Endothelial cell of umbilical vein (primary cell): ENCODE measurements at regions not wholly inside any gene's neighbourhood (a gene's known extent, or its start where the extent isn't known, plus 50 kb on each side); places are given as distances from the start of the nearest gene placed in this dataset.

ENCODE experiments used
- BruUV-seq: library from RNA; stranded (reverse); fragments of 400-500 nt; replicated peaks from 2 replicates; lab custom pipeline; 2021; lab: Mats Ljungman, UMichigan
- CTCF ChIA-PET: fragments of 300-600, 350-600 bp; sonication (Branson Sonifier 250); formaldehyde crosslinking; loops from one replicate; lab custom pipeline; 2021; ENCODE audit warnings: antibody characterized with exemption, inconsistent platforms; lab: Charles Lee
- POLR2A ChIA-PET: fragments of 300-600, 350-600 bp; sonication (Branson Sonifier 250); formaldehyde crosslinking; loops from one replicate; lab custom pipeline; 2021; ENCODE audit warnings: antibody characterized with exemption, inconsistent platforms; lab: Charles Lee
- DNase-seq: peaks from one replicate; pipeline ENCODE4 v3.0.0-alpha.2; 2011; ENCODE audit warnings: low read depth, low spot score
- FAIRE-seq: peaks from 2 replicates; lab custom pipeline; 2011; peaks lifted over from hg19 to GRCh38; lab: Jason Lieb, UNC
- H2AFZ ChIP-seq: 2 replicates; pipeline ENCODE4 v1.6.0; 2012; ENCODE audit warnings: low read depth, low read length, control low read depth, inconsistent platforms
- H3K27ac ChIP-seq: 2 replicates; pipeline ENCODE4 v1.5.1; 2011; ENCODE audit warnings: low read depth, mild to moderate bottlenecking, control low read depth, low read length, moderate library complexity; ENCODE audit not compliant: insufficient read depth
- H3K27me3 ChIP-seq, 2 experiments: 2 replicates each; pipeline versions ENCODE4 v1.6.0 to v1.6.1; 2011; ENCODE audit warnings: low read length in 2 of 2, mixed read lengths in 1 of 2; ENCODE audit not compliant: control insufficient read depth in 2 of 2, insufficient read depth in 2 of 2
- H3K36me3 ChIP-seq, 2 experiments: 2 replicates in 1 of 2; 3 replicates in 1 of 2; pipeline ENCODE4 v1.5.1; 2011; ENCODE audit warnings: low read length in 2 of 2, mild to moderate bottlenecking in 1 of 2, moderate library complexity in 1 of 2; ENCODE audit not compliant: control insufficient read depth in 2 of 2, insufficient read depth in 2 of 2; ENCODE audit errors: extremely low read depth in 1 of 2
- H3K4me1 ChIP-seq: 3 replicates; pipeline ENCODE4 v1.5.1; 2011; ENCODE audit warnings: mild to moderate bottlenecking, low read length; ENCODE audit not compliant: control insufficient read depth, insufficient read depth; ENCODE audit errors: extremely low read depth
- H3K4me2 ChIP-seq: 2 replicates; pipeline ENCODE4 v1.6.1; 2011; ENCODE audit warnings: low read length, control low read depth, mixed read lengths; ENCODE audit not compliant: insufficient read depth
- H3K4me3 ChIP-seq, 3 experiments: fragments of 200-600 bp in 1 of 3; sonication (generic), shearing (Covaris generic) in 1 of 3; replicated peaks in 1 of 3; 2 replicates each; pipeline ENCODE4 v1.5.1; 2011 to 2016; ENCODE audit warnings: control low read depth in 3 of 3, low read length in 3 of 3, mild to moderate bottlenecking in 2 of 3, inconsistent platforms in 1 of 3, low read depth in 1 of 3, moderate library complexity in 1 of 3; ENCODE audit not compliant: insufficient read depth in 1 of 3
- H3K79me2 ChIP-seq: 2 replicates; pipeline ENCODE4 v1.6.0; 2012; ENCODE audit warnings: low read length, inconsistent platforms; ENCODE audit not compliant: control insufficient read depth, insufficient read depth
- H3K9ac ChIP-seq: replicated peaks from 2 replicates; pipeline ENCODE3; 2011; ENCODE audit warnings: low read length, control low read depth; ENCODE audit not compliant: insufficient read depth; ENCODE audit errors: extremely low read depth
- H3K9me1 ChIP-seq: replicated peaks from 3 replicates; pipeline ENCODE4 v1.6.0; 2011; ENCODE audit warnings: mild to moderate bottlenecking, low read length; ENCODE audit not compliant: control insufficient read depth, insufficient read depth; ENCODE audit errors: extremely low read depth
- H3K9me3 ChIP-seq: replicated peaks from 2 replicates; pipeline ENCODE4 v1.5.1; 2012; ENCODE audit warnings: low read length, inconsistent platforms; ENCODE audit not compliant: control insufficient read depth, insufficient read depth
- H4K20me1 ChIP-seq: replicated peaks from 2 replicates; pipeline ENCODE3; 2011; ENCODE audit warnings: mild to moderate bottlenecking, low read length; ENCODE audit not compliant: control insufficient read depth, insufficient read depth; ENCODE audit errors: extremely low read depth
- EZH2 ChIP-seq: IDR thresholded peaks from 2 replicates; pipeline ENCODE4 v1.6.1; 2012; ENCODE audit warnings: borderline replicate concordance, low read depth, mild to moderate bottlenecking, moderate library complexity, low read length, inconsistent platforms; ENCODE audit not compliant: severe bottlenecking
- FOS ChIP-seq: IDR thresholded peaks from 2 replicates; pipeline ENCODE4 v1.6.1; 2011; ENCODE audit warnings: mild to moderate bottlenecking, low read length, moderate library complexity, borderline replicate concordance; ENCODE audit not compliant: insufficient read depth
- GATA2 ChIP-seq: IDR thresholded peaks from 2 replicates; pipeline ENCODE4 v1.7.0; 2011; ENCODE audit warnings: low read depth, mild to moderate bottlenecking, moderate library complexity, mixed read lengths, low read length; ENCODE audit not compliant: insufficient read length, insufficient read depth
- JUN ChIP-seq: IDR thresholded peaks from 2 replicates; pipeline ENCODE4 v1.6.1; 2011; ENCODE audit warnings: borderline replicate concordance, low read depth; ENCODE audit not compliant: insufficient read length, insufficient read depth
- MYC ChIP-seq: IDR thresholded peaks from one replicate; pipeline ENCODE4 v1.6.1; 2011; ENCODE audit warnings: mild to moderate bottlenecking, low read depth, low read length
- POLR2A ChIP-seq: IDR thresholded peaks from 2 replicates; pipeline ENCODE4 v1.6.1; 2012; ENCODE audit warnings: low read depth, mild to moderate bottlenecking, control low read depth, low read length
- POLR2AphosphoS5 ChIP-seq: IDR thresholded peaks from 2 replicates; pipeline ENCODE4 v1.6.1; 2012; ENCODE audit warnings: low read depth, mild to moderate bottlenecking, control low read depth, low read length, moderate library complexity; ENCODE audit not compliant: insufficient read depth
- dilution Hi-C: fragments of 300-500 bp; cut with MboI; formaldehyde crosslinking; loops from one replicate; pipeline ENCODE4 v1.15.0; 2019; ENCODE audit warnings: low sequenced_read_pairs; ENCODE audit not compliant: extremely low pct_ligation_motif_present
- intact Hi-C: fragments of 100-400 bp; cut with micrococcal nuclease; formaldehyde crosslinking; loops from one replicate; pipeline ENCODE4 v1.10.0; 2022
- TF ChIP-seq, protein P1 (sequence below), 2 donors: IDR thresholded peaks; 1 replicate in 1 of 2; 2 replicates in 1 of 2; pipeline ENCODE4 v1.5.1; 2011; ENCODE audit warnings: low read length in 2 of 2, mild to moderate bottlenecking in 2 of 2, moderate library complexity in 2 of 2, control low read depth in 1 of 2, inconsistent platforms in 1 of 2, low read depth in 1 of 2; ENCODE audit not compliant: insufficient read depth in 1 of 2; ENCODE audit errors: extremely low read depth in 1 of 2
- TF ChIP-seq, protein P2 (sequence below): IDR thresholded peaks from 2 replicates; pipeline ENCODE4 v1.6.1; 2011; ENCODE audit not compliant: insufficient read depth, insufficient read length

DNA sequence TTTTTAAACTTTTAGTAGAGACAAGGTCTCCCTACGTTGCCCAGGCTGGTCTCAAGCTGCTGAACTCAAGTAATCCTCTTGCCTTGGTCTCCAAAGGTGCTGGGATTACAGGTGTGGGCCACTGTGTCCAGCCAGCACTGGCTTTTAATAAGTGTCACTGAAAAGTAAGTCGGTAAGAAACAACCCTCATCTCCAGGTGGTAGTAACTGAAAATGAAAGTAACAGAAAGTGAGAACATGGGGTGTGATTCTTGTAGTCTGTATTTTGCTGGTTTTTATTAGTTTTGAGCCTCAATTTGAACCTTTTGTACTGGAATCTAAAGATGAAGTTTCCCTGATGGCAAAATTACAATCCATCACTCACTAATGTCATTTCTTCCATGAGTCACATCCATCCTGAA, 238.1 kb upstream of the AGA start:
- Histone ChIP-seq H3K4me3 (no peak overlapping the region), H3K27me3 (no peaks in the 10 kb centered on the region), H3K9me1 (no peaks in the 10 kb centered on the region), H3K4me2 (no peak overlapping the region), H3K36me3 (no peaks in the 10 kb centered on the region), H3K9me3 (no peaks in the 10 kb centered on the region), H2AFZ (no peak overlapping the region), H3K79me2 (no peaks in the 10 kb centered on the region), H3K9ac (no peak overlapping the region), H3K27ac (no peak overlapping the region), H4K20me1 (no peaks in the 10 kb centered on the region), H3K4me1 (no peaks in the 10 kb centered on the region)
- no peak for TF ChIP-seq GATA2
- TF ChIP-seq, protein P1, sequence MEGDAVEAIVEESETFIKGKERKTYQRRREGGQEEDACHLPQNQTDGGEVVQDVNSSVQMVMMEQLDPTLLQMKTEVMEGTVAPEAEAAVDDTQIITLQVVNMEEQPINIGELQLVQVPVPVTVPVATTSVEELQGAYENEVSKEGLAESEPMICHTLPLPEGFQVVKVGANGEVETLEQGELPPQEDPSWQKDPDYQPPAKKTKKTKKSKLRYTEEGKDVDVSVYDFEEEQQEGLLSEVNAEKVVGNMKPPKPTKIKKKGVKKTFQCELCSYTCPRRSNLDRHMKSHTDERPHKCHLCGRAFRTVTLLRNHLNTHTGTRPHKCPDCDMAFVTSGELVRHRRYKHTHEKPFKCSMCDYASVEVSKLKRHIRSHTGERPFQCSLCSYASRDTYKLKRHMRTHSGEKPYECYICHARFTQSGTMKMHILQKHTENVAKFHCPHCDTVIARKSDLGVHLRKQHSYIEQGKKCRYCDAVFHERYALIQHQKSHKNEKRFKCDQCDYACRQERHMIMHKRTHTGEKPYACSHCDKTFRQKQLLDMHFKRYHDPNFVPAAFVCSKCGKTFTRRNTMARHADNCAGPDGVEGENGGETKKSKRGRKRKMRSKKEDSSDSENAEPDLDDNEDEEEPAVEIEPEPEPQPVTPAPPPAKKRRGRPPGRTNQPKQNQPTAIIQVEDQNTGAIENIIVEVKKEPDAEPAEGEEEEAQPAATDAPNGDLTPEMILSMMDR (IDR thresholded peaks at IDR 0.05; ENCODE audit: extremely low read depth in 1 of 2, insufficient read depth in 1 of 2, low read depth in 1 of 2, low read length in 2 of 2) = no peak
- no peak for TF ChIP-seq JUN
- TF ChIP-seq POLR2AphosphoS5 = no peak
- TF ChIP-seq FOS = no peak
- TF ChIP-seq, protein P2, sequence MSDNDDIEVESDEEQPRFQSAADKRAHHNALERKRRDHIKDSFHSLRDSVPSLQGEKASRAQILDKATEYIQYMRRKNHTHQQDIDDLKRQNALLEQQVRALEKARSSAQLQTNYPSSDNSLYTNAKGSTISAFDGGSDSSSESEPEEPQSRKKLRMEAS = no peak
- TF ChIP-seq POLR2A = no peak
- no peak for TF ChIP-seq EZH2
- TF ChIP-seq MYC = no peak
- intact Hi-C loops = no loop called here
- ChIA-PET POLR2A (no interaction called here), CTCF (no interaction called here)
- no peak for DNase-seq
- no peak for FAIRE-seq
- dilution Hi-C loops = no loop called here
- no TSS peak for BruUV-seq
